ES-I3 (cell line): ENCODE measurements at regions not wholly inside any gene's neighbourhood (a gene's known extent, or its start where the extent isn't known, plus 50 kb on each side); places are given as distances from the start of the nearest gene placed in this dataset.

Source experiments
- H3K36me3 ChIP-seq: 2 replicates; pipeline ENCODE4 v1.6.1; 2013; ENCODE audit warnings: mild to moderate bottlenecking, low read length, control low read depth, moderate library complexity; ENCODE audit not compliant: insufficient read depth
- H3K4me1 ChIP-seq: 2 replicates; pipeline ENCODE4 v1.6.1; 2013; ENCODE audit warnings: mild to moderate bottlenecking, control low read depth, low read length; ENCODE audit not compliant: insufficient read depth
- H3K9ac ChIP-seq: 2 replicates; pipeline ENCODE4 v1.6.1; 2013; ENCODE audit warnings: low read depth, mild to moderate bottlenecking, low read length, moderate library complexity
- H3K9me3 ChIP-seq: 2 replicates; pipeline ENCODE4 v1.6.1; 2013; ENCODE audit warnings: mild to moderate bottlenecking, low read length, moderate library complexity; ENCODE audit not compliant: control insufficient read depth, insufficient read depth

DNA sequence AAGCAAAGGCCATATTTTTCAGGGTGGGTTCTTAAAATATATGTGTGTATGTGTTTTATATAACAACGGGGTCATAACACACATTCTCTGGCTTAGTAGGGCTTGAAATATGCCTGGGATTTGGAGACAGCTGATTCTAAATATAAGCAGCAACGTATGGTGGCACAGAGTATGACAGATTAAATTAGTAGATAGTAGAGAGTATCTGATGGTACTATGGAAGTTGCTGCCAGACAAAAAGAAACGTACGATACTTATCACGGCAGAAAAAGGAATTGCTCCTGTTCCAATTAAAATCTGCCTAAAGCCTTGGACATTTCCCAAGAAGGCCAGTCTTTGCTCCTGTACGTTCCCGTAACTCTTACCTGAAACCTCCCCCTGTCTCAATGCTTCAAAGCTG is 607.9 kb upstream of the ID2 start:
- no peaks in the 10 kb centered on the region for H3K4me1 ChIP-seq
- H3K36me3 ChIP-seq, result no peaks in the 10 kb centered on the region
- 0 out of 2 replicates have a peak, but pooled peaks cover 3% of the 10 kb centered on the region for H3K9me3 ChIP-seq
- no peak overlapping the region for H3K9ac ChIP-seq

DNA sequence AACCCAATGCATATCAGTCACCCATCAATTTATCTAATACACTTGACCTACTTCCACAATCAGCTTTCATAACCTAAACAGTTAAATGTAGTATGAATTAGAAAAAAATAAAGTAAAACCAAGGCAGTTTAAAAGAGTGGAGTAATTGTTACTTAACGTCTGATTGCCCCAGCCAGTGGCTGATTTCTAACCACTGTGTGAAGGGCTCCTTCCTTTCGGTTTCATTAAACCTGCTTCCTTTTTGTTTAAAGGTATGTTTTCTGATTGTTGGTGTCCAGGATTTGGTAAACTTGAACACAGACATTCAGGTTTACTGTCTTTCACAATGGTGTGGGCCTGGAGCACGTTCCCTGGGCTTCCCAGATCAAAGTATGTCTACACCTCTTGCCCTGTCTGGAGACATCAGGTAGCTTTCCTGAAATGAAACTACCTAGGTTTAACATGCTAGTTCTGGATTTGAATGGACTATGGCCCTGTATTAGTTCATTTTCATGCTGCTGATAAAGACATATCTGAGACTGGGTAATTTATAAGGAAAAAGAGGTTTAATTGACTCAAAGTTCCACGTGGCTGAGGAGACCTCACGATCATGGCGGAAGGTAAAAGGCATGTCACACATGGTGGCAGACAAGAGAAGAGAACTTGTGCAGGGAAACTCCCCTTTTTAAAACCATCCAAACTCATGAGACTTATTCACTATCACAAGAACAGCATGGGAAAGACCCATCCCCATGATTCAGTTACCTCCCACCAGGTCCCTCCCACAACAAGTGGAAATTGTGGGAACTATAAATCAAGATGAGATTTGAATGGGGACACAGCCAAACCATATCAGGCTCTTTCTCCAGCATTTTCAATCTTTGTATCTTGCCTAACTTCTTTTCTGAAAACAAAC is 605.2 kb upstream of the ID2 start:
- Histone ChIP-seq H3K9ac (no peak overlapping the region), H3K9me3 (peaks cover 3% of the 10 kb centered on the region; the same call in 1 of the 2 replicates), H3K4me1 (no peaks in the 10 kb centered on the region), H3K36me3 (no peaks in the 10 kb centered on the region)

DNA sequence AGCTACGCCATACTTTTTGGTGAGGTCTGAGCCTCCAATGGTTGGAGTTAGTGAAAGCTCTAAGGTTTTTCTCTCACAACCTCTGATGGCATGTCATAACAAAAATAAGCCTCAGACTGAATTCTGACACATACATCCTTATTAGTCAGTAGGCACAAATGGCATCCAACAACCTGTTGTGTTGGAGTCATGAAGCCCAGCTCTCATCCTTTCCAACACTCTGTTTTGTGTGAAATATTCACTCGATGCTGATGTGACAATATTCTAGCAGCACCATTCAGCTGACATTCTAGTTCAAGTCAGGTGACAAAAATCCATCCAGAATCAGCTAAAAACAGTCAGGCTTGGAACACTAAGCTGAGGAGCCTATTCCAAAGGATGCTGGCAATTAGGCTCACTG is 603.2 kb upstream of the ID2 start:
- Histone ChIP-seq H3K9me3 (peaks cover 3% of the 10 kb centered on the region; the same call in 1 of the 2 replicates), H3K9ac (no peak overlapping the region), H3K36me3 (no peaks in the 10 kb centered on the region), H3K4me1 (no peaks in the 10 kb centered on the region)

DNA sequence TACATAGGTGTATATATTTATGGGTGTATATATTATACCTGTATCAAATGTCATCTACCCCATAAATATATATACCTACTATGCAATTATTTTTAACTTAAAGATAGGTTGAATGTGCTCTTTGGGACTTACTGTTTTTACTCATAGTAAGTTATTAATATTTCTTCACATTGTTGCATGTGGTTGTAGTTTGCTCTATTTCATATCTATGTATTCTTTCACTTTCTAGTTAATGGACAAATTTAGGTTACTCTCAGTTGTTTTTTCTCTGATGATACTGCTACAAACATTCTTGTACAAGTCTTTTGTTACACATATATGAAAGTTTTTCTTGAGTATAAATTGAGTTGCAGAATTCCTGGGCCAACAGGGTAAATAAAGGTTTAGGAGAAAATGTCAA is 601.8 kb upstream of the ID2 start:
- Histone ChIP-seq H3K9me3 (peaks cover 3% of the 10 kb centered on the region; the same call in 1 of the 2 replicates), H3K36me3 (no peaks in the 10 kb centered on the region), H3K9ac (no peak overlapping the region), H3K4me1 (no peaks in the 10 kb centered on the region)

DNA sequence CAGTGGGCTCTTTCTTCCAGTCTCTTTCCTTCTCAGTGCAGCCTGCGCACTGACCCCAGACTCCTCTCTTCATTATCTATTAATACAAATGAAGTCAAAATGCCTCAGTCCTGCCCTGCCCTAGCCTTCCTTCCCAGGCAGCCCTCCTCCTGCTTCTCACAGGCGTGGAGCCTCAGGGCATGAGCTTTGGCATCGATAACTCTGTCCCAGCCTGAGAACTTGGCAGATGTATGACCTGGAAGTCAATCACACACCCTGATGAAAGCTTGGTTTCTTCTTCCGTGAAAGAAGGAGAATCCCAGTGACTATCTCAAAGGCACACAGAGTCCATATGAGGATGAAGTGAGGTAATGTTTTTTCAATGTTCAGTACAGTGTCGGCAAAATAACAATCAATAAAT is 600.7 kb upstream of the ID2 start:
- H3K4me1 ChIP-seq, result no peaks in the 10 kb centered on the region
- peaks cover 3% of the 10 kb centered on the region; the same call in 1 of the 2 replicates for H3K9me3 ChIP-seq
- no peaks in the 10 kb centered on the region for H3K36me3 ChIP-seq
- H3K9ac ChIP-seq, result no peak overlapping the region

DNA sequence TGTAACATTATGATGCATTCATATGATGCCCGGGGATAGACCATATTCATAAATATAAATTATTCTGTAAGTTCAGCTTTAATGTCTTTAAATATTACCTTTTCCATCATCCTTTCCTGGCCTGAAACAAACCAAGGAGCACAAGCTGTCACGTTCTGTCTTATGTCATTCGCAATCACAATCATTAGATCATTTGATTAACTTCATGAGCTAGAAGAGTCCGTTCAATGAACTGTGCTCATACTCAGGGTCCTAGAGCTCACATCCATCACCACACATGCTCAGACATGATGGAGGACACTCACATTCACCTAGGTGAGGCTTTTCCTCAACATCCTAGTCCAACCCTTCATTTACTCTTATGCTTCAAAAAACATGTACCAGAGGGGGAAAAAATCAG is 599.0 kb upstream of the ID2 start:
- Histone ChIP-seq H3K9me3 (no peaks in the 10 kb centered on the region; the same call in 1 of the 2 replicates), H3K36me3 (no peaks in the 10 kb centered on the region), H3K4me1 (no peaks in the 10 kb centered on the region), H3K9ac (no peak overlapping the region)

DNA sequence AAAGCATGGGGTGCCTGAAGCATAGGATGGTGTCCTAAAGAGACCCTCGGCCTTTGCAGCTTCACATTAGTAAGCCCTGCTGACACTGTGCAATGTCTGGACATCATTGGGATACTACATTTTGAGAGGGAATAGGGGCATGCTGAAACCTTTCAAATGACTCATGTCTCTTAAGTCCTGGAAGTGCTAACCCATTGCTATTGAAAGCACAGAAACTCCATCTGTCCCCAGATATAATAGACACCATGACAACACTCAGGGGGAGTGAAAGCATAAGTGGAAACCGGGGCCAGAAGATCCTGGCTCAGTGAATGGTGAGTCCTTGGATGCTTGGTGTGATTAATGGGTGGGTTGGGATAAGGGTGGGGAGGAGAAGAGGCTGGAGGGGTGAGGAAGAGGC is 595.5 kb upstream of the ID2 start:
- Histone ChIP-seq H3K9me3 (no peaks in the 10 kb centered on the region), H3K4me1 (no peaks in the 10 kb centered on the region; the same call in 1 of the 2 replicates), H3K9ac (no peak overlapping the region), H3K36me3 (no peaks in the 10 kb centered on the region)

DNA sequence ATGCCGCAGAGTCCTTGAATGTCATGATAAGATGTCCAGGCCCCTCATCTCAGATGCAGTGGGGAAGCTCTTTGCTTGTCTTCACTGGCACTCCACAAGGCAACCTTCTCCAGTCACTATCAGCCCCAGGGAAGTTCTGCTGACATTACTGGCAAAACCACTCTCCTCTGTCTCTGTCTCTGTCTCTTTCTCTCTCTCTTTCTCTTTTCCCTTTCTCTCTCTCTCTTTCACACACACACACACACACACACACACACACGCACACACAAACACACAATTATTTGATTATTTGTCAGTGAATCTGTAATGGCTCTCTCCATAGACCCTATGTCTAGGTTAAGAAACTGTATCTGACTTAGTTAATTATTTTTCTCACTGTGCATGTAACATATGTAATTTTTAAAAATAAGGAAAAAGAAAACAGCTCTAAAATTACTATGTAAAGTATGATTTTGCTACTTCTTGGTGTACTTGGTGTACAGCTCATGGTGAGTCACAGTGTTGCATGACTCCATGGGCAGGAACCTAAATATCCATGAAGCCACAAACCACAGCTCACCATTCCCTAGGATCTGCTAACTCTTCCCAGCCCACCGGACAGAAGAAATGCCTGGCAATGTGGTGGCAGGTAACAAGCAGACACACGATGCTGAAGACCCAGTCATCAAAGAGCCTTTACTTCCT is 594.9 kb upstream of the ID2 start:
- no peaks in the 10 kb centered on the region for H3K36me3 ChIP-seq
- H3K9ac ChIP-seq, result no peak overlapping the region
- H3K9me3 ChIP-seq, result no peaks in the 10 kb centered on the region
- no peaks in the 10 kb centered on the region; the same call in 1 of the 2 replicates for H3K4me1 ChIP-seq

DNA sequence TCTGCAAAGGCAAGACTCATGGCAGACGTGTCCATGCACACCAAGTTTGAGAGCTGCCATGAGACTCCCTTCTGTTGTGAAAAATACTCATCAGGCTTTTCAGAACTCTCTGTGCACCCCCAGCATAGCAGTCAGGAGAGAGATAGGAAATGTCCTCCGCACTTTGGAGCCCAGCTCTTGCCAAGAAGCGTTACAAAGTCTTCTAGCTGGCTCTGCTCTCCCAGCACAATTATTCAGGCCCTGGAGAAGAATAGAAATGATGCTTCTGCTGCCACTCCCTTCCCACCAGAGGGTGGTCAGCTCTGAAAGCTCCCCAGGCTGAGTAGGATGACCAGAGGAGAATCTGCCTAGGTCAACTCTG is 594.4 kb upstream of the ID2 start:
- H3K9me3 ChIP-seq, result no peaks in the 10 kb centered on the region
- no peak overlapping the region for H3K9ac ChIP-seq
- H3K36me3 ChIP-seq, result no peaks in the 10 kb centered on the region
- H3K4me1 ChIP-seq, result no peaks in the 10 kb centered on the region; the same call in 1 of the 2 replicates

DNA sequence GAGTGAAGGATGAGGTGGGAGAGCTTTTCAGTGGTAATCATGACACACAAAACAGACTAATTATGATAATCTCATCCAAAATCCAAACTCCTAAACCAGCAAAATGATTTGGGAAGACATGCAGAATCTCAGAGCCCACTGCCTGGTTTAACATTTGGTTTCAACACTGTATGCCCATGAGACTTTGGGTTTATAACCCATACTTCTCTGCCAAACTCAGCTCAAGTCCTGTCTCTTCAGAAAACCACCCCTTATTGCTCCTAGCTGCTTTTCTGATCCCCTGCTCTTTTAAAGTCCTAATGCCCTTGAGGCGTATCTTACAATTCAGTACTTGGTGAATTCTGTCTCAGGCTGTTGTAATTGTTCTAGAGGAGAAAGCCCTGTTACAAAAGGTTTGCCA is 593.0 kb upstream of the ID2 start:
- H3K4me1 ChIP-seq, result no peaks in the 10 kb centered on the region; the same call in 1 of the 2 replicates
- no peaks in the 10 kb centered on the region for H3K36me3 ChIP-seq
- H3K9ac ChIP-seq, result no peak overlapping the region
- H3K9me3 ChIP-seq, result no peaks in the 10 kb centered on the region

DNA sequence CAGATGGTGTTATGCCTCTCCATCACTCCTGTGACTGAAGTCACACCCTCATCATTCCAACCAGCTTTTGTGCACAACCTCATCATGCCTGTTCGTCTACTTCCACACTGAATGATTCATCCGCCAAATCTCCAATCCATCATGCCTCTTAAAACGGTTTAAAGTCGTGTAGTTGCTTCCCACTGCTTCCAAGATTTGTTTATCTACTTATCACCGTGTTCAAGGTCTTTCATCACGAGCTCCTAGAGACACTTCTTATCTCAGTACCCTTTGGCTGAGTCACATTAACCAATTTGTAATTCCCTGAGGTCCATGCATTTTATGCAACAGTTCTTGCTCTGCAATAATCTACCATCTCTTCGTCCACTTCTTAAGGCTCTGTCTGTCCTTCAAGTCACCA is 592.3 kb upstream of the ID2 start:
- Histone ChIP-seq H3K36me3 (no peaks in the 10 kb centered on the region), H3K4me1 (no peaks in the 10 kb centered on the region; the same call in 1 of the 2 replicates), H3K9ac (no peak overlapping the region), H3K9me3 (no peaks in the 10 kb centered on the region)

DNA sequence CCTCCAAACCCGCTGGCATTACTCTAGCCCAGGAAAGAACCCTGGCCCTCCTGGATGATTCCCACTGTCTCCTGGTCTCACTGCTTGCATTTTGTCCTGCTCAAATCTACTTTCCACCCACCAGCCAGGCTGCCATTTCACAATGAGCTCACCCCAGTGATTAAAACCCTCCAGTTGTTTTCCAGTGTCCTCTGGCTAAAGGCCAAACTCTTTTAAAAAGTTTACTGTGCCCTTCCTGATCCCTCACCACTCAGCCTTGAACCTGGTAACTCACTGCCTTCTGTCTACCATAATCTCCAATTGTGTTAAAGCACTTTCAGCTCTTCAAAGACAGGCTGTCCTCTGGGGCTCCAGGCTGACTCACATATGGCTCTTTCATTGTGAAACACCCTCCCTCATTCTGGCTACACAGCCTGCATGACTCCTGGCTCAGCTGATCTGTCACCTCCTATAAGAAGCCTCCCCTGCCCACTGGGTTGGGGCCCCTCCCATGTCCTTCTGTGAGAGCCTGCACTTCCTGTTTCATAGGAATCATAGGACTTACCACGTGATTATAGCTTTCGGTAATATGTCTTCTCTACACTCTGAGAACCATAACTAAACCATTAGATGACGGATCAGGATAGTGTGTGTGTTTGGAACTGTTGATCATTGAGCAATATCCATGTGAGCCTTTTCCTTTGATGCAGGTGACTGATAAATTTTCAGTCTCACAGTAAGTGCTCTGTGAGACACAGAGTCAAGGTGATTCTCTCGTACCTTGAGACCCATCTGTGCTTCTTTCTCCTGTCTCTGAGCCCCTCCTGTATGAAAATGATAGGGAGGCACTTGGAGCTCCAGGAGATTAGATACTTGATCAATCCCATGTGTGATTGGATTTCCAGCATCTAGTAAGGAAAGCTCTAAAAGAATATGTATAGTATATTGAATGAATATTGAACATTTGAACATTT is 590.8 kb upstream of the ID2 start:
- Histone ChIP-seq H3K9me3 (no peaks in the 10 kb centered on the region), H3K9ac (no peak overlapping the region), H3K36me3 (no peaks in the 10 kb centered on the region), H3K4me1 (no peaks in the 10 kb centered on the region; the same call in 1 of the 2 replicates)

DNA sequence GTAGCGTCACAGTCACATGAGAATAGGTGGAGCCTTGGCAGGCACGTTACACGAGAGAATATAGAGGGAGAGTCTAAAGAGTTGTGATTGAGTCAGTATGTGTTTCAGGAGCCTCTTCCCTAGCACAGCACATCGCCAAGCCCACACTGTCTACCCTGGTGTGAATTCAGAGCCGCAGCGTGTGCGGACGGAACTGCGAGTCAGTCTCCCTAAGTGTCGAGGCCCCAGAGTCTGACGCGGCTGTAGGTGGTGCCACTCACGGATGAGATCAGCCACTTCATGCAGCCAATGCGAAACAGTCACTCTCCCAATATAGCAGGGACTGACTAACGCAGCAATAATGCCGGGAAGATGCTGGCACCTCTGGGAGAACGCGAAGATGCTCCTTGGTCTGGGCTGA is 587.3 kb upstream of the ID2 start:
- Histone ChIP-seq H3K4me1 (no peaks in the 10 kb centered on the region; the same call in 1 of the 2 replicates), H3K36me3 (no peaks in the 10 kb centered on the region), H3K9ac (no peak overlapping the region), H3K9me3 (no peaks in the 10 kb centered on the region)

DNA sequence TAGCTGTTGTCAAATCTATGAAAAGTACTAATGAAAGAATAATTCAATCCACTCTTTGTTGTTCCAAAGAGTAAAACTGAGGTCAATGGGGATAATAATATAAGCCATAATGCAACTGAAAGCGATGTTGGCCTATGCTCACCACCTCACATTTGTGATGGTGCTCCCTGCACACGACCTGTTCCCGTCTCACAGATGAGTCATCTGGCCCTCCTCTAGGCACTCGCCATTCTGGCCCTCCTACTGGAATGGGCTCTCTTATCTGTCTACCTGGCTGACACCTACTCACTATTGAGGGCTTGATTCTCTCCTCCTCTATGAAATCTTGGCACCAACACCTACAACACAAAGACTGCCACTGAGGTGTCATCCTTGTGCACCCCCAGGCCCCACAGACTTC is 585.9 kb upstream of the ID2 start:
- H3K4me1 ChIP-seq, result no peaks in the 10 kb centered on the region; the same call in 1 of the 2 replicates
- H3K9me3 ChIP-seq, result no peaks in the 10 kb centered on the region
- no peak overlapping the region for H3K9ac ChIP-seq
- H3K36me3 ChIP-seq, result no peaks in the 10 kb centered on the region
